ENCODE measurements at regions not wholly inside any gene's neighbourhood (a gene's known extent, or its start where the extent isn't known, plus 50 kb on each side); places are given as distances from the start of the nearest gene placed in this dataset.

GRCh38 chr10:83410570-83410969, 728.7 kb upstream of the GHITM start:
- Histone ChIP-seq H2AFZ (ENCODE audit: control insufficient read depth, low read length) (no peak overlapping the region), H3K9me3 (ENCODE audit: control insufficient read depth, low read depth, low read length) (no peaks in the 10 kb centered on the region), H3K9me1 (ENCODE audit: control insufficient read depth, extremely low read depth, insufficient read depth, low read length) (no peaks in the 10 kb centered on the region), H3K27me3 (ENCODE audit: control insufficient read depth, extremely low read depth, insufficient read depth, low read length) (no peaks in the 10 kb centered on the region), H3K79me2 (ENCODE audit: control insufficient read depth, insufficient read depth, low read length) (no peaks in the 10 kb centered on the region), H3K9ac (ENCODE audit: control insufficient read depth, extremely low read depth, insufficient read depth, low read length) (no peak overlapping the region), H3K27ac (ENCODE audit: control insufficient read depth, insufficient read depth, low read length) (no peak overlapping the region), H3K4me3 (ENCODE audit: control insufficient read depth in 2 of 3, extremely low read depth in 1 of 3, insufficient read depth in 2 of 3, low read depth in 1 of 3, low read length in 3 of 3) (no peak overlapping the region), H4K20me1 (ENCODE audit: control insufficient read depth, extremely low read depth, insufficient read depth, low read length) (no peaks in the 10 kb centered on the region), H3K4me2 (ENCODE audit: control insufficient read depth, extremely low read depth, insufficient read depth, low read depth, low read length) (no peak overlapping the region), H3K36me3 (ENCODE audit: control insufficient read depth in 2 of 2, extremely low read depth in 1 of 2, insufficient read depth in 2 of 2, low read length in 2 of 2) (no peaks in the 10 kb centered on the region), H3K4me1 (ENCODE audit: control insufficient read depth, extremely low read depth, insufficient read depth, low read length) (no peaks in the 10 kb centered on the region)
- TF ChIP-seq CTCF (optimal IDR thresholded peaks at IDR 0.05 in 1 of 3, IDR thresholded peaks at IDR 0.05 in 1 of 3, conservative IDR thresholded peaks at IDR 0.05 in 1 of 3; ENCODE audit: extremely low read depth in 1 of 3, insufficient read depth in 2 of 3, low read length in 3 of 3), result no peak
- FAIRE-seq, result no peak
- dilution Hi-C loops (cut with MboI; ENCODE audit: extremely low pct_ligation_motif_present, low sequenced_read_pairs), result no loop called here
- DNase-seq (ENCODE audit: low read depth, low spot score), result no peak

GRCh38 chr10:83425306-83425705, 714.0 kb upstream of the GHITM start:
- TF ChIP-seq CTCF (optimal IDR thresholded peaks at IDR 0.05 in 1 of 3, IDR thresholded peaks at IDR 0.05 in 1 of 3, conservative IDR thresholded peaks at IDR 0.05 in 1 of 3; ENCODE audit: extremely low read depth in 1 of 3, insufficient read depth in 2 of 3, low read length in 3 of 3), result no peak
- TF ChIP-seq EZH2 (IDR thresholded peaks at IDR 0.05; ENCODE audit: low read length), result no peak
- Histone ChIP-seq H3K9me3 (ENCODE audit: control insufficient read depth, low read depth, low read length) (no peaks in the 10 kb centered on the region), H3K79me2 (ENCODE audit: control insufficient read depth, insufficient read depth, low read length) (no peaks in the 10 kb centered on the region), H2AFZ (ENCODE audit: control insufficient read depth, low read length) (no peak overlapping the region), H3K27me3 (ENCODE audit: control insufficient read depth, extremely low read depth, insufficient read depth, low read length) (no peaks in the 10 kb centered on the region), H3K36me3 (ENCODE audit: control insufficient read depth in 2 of 2, extremely low read depth in 1 of 2, insufficient read depth in 2 of 2, low read length in 2 of 2) (no peaks in the 10 kb centered on the region), H3K9me1 (ENCODE audit: control insufficient read depth, extremely low read depth, insufficient read depth, low read length) (no peaks in the 10 kb centered on the region), H3K4me1 (ENCODE audit: control insufficient read depth, extremely low read depth, insufficient read depth, low read length) (no peaks in the 10 kb centered on the region), H3K9ac (ENCODE audit: control insufficient read depth, extremely low read depth, insufficient read depth, low read length) (no peak overlapping the region), H3K4me3 (ENCODE audit: control insufficient read depth in 2 of 3, extremely low read depth in 1 of 3, insufficient read depth in 2 of 3, low read depth in 1 of 3, low read length in 3 of 3) (no peak overlapping the region), H3K27ac (ENCODE audit: control insufficient read depth, insufficient read depth, low read length) (no peak overlapping the region), H3K4me2 (ENCODE audit: control insufficient read depth, extremely low read depth, insufficient read depth, low read depth, low read length) (no peak overlapping the region), H4K20me1 (ENCODE audit: control insufficient read depth, extremely low read depth, insufficient read depth, low read length) (no peaks in the 10 kb centered on the region)
- FAIRE-seq, result no peak
- DNase-seq (ENCODE audit: low read depth, low spot score), result no peak
- dilution Hi-C loops (cut with MboI; ENCODE audit: extremely low pct_ligation_motif_present, low sequenced_read_pairs), result no loop called here

Measured in keratinocyte (primary cell).